Activated naive CD8-positive, alpha-beta T cell treated with anti-CD3 and anti-CD28 coated beads, Interleukin-2, amount 10 ng/mL, durations not matched to agents 7 days and 5 days (primary cell): ENCODE measurements at regions not wholly inside any gene's neighbourhood (a gene's known extent, or its start where the extent isn't known, plus 50 kb on each side); places are given as distances from the start of the nearest gene placed in this dataset.
"Not testable (repeated sequence)": the region's sequence is repeated elsewhere in the genome, so short reads cannot be mapped to it uniquely, and the experiment has no call there.

ENCODE experiments used
- ATAC-seq: fragments of 150-1000 bp; cut with Tn5 transposase; one replicate; pipeline ENCODE4 v1.10.0; 2021; ENCODE audit warnings: low read depth, moderate library complexity
- POLR2A ChIA-PET: fragments of 350-600 bp; sonication (Branson Sonifier 250); formaldehyde crosslinking; loops from one replicate; lab custom pipeline; 2021; ENCODE audit warnings: antibody characterized with exemption; lab: Charles Lee
- DNase-seq: peaks from one replicate; pipeline ENCODE4 v3.0.0; 2021
- H3K27ac Mint-ChIP-seq: one replicate; pipeline ENCODE4 v1.8.0; 2022; ENCODE audit warnings: mild to moderate bottlenecking, mixed read lengths
- H3K27me3 Mint-ChIP-seq: one replicate; pipeline ENCODE4 v1.8.0; 2022; ENCODE audit warnings: mild to moderate bottlenecking, moderate library complexity, mixed read lengths
- H3K36me3 Mint-ChIP-seq: one replicate; pipeline ENCODE4 v1.8.0; 2021; ENCODE audit warnings: mild to moderate bottlenecking, mixed read lengths
- H3K4me1 Mint-ChIP-seq: one replicate; pipeline ENCODE4 v1.8.0; 2021; ENCODE audit warnings: mixed read lengths
- H3K4me3 Mint-ChIP-seq: one replicate; pipeline ENCODE4 v1.8.0; 2022; ENCODE audit warnings: mild to moderate bottlenecking, moderate library complexity, mixed read lengths
- H3K9me3 Mint-ChIP-seq: one replicate; pipeline ENCODE4 v1.8.0; 2021; ENCODE audit warnings: mixed read lengths

DNA sequence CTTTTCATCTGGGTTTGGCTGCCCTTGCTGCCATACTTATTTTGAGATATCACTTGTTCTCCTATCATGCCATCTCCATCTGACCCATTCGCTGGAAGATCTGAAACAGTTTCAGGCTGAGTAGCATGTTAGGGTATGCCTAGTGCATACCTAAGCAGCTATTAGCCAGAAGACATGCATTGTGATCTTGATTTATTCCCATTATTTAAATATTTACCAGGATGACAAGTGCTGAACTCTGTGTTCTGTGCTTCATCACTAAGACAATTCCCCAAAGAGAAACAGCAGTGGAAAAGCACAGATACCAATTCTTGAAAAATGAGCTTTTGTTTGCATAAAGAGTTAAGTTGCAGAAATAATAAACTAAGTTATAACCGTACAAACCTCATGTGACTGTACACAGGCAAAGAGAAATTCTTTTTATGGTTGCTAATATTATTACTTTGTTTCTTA is 271.0 kb upstream of the ARSJ start:
- H3K9me3 Mint-ChIP-seq = peaks cover 8% of the 10 kb centered on the region
- no peak overlapping the region for H3K4me3 Mint-ChIP-seq
- H3K36me3 Mint-ChIP-seq = no peaks in the 10 kb centered on the region
- no peak for ATAC-seq
- DNase-seq = no peak
- no peak overlapping the region for H3K27ac Mint-ChIP-seq
- no peaks in the 10 kb centered on the region for H3K4me1 Mint-ChIP-seq
- POLR2A ChIA-PET = no interaction called here
- peaks cover 3% of the 10 kb centered on the region for H3K27me3 Mint-ChIP-seq

DNA sequence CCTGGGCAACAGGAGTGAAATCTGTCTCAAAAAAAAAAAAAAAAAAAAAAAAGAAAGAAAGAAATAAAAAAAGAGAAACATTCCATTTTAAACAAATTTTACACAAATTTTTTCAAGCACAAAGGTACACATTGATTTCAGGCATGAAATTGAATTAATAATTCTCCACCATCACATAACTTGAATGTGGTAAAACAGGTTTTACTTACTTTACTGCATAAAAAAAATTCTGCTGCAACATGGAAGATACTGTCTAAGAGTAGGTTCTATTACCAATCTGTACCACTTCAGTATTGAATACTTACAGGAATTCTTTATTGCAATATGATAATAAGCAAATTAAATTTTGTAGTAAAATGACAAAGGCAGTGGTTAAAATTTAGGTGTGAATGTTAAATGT is 271.6 kb upstream of the ARSJ start:
- H3K27me3 Mint-ChIP-seq = peaks cover 3% of the 10 kb centered on the region

DNA sequence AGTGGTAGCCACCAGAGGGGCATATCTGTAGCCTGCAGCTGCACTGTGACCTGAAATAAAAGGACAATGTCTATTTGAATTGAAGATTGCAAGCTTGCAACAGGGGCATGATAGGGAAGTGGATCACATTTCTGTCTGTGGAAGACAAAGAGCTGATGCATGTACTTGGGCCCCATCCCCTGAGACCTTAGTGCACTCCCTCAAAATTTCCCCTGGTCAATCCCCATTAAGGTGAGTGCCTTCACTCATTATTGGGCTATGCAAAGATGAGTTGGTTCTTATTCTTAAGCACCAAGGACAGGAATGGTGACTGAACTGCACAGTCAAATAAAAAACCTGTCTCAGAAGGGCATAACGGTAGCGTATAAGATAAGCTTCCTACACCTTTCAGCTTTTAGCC is 273.1 kb upstream of the ARSJ start:
- DNase-seq = no peak

More for the DNA sequence above, 271.6 kb upstream of the ARSJ start:
- Mint-ChIP-seq H3K4me3 (no peak overlapping the region), H3K4me1 (no peaks in the 10 kb centered on the region), H3K36me3 (no peaks in the 10 kb centered on the region), H3K27ac (no peak overlapping the region), H3K9me3 (peaks cover 8% of the 10 kb centered on the region)
- no peak for ATAC-seq
- no peak for DNase-seq
- POLR2A ChIA-PET = no interaction called here

DNA sequence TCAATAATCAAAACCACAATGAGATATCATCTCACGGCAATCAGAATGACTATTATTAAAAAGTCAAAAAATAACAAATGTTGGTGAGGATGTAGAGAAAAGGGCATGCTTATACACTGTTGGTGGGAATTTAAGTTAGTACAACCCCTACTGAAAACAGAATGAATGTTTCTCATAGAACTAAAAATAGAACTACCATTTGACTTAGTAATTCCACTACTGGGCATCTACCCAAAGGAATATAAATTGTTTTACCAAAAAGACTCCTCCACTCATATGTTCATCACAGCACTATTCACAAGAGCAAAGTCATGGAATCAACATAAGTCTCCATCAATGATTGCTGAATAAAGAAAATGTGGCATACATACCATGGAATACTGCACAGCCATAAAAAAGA is 278.1 kb upstream of the ARSJ start:
- Mint-ChIP-seq H3K4me3 (no peak overlapping the region), H3K4me1 (no peaks in the 10 kb centered on the region), H3K27me3 (peaks cover 3% of the 10 kb centered on the region), H3K36me3 (no peaks in the 10 kb centered on the region), H3K9me3 (peaks cover 1% of the 10 kb centered on the region), H3K27ac (no peak overlapping the region)
- DNase-seq (no peak), ATAC-seq (no peak)
- POLR2A ChIA-PET = no interaction called here

More for the DNA sequence above, 273.1 kb upstream of the ARSJ start:
- no peak for ATAC-seq
- H3K27ac Mint-ChIP-seq = no peak overlapping the region
- no peaks in the 10 kb centered on the region for H3K36me3 Mint-ChIP-seq
- H3K9me3 Mint-ChIP-seq = peaks cover 3% of the 10 kb centered on the region
- no peak overlapping the region for H3K4me3 Mint-ChIP-seq
- POLR2A ChIA-PET = no interaction called here
- H3K4me1 Mint-ChIP-seq = no peaks in the 10 kb centered on the region
- H3K27me3 Mint-ChIP-seq = peaks cover 3% of the 10 kb centered on the region

DNA sequence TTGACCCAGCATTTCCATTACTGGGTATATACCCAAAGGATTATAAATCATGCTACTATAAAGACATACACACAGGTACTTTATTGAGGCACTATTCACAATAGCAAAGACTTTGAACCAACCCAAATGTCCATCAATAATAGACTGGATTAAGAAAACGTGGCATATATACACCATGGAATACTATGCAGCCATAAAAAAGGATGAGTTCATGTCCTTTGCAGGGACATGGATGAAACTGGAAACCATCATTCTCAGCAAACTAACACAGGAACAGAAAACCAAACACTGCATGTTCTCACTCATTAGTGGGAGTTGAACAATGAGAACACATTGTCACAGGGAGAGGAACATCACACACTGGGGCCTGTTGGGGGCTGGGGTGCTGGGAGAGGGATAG is 283.0 kb upstream of the ARSJ start:
- DNase-seq, H3K27me3 Mint-ChIP-seq, ATAC-seq, H3K27ac Mint-ChIP-seq, H3K36me3 Mint-ChIP-seq, POLR2A ChIA-PET, H3K9me3 Mint-ChIP-seq, H3K4me1 Mint-ChIP-seq, H3K4me3 Mint-ChIP-seq: not testable (repeated sequence)

DNA sequence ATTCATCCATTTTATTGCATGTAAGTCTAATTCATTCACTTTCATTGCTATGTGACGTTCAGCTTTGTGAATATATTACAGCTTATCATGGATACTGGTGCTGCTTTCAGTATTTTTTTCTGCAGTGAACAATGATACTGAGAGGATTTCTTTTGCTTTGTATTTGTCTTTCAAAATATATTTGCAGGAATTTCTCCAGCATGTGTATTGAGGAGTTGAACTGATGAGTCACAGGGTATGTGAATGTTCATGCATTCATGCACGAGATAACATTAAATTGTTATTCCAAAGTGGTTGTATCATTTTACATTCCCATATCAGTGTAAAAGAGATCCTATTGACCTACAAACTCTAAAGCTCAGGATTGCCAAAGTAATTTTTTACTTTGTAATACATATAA is 283.8 kb upstream of the ARSJ start:
- no peaks in the 10 kb centered on the region for H3K27me3 Mint-ChIP-seq
- no peaks in the 10 kb centered on the region for H3K4me1 Mint-ChIP-seq
- H3K4me3 Mint-ChIP-seq = no peak overlapping the region
- H3K27ac Mint-ChIP-seq = no peak overlapping the region
- H3K36me3 Mint-ChIP-seq = no peaks in the 10 kb centered on the region
- ATAC-seq (no peak), DNase-seq (no peak)
- POLR2A ChIA-PET = no interaction called here
- H3K9me3 Mint-ChIP-seq = no peaks in the 10 kb centered on the region

DNA sequence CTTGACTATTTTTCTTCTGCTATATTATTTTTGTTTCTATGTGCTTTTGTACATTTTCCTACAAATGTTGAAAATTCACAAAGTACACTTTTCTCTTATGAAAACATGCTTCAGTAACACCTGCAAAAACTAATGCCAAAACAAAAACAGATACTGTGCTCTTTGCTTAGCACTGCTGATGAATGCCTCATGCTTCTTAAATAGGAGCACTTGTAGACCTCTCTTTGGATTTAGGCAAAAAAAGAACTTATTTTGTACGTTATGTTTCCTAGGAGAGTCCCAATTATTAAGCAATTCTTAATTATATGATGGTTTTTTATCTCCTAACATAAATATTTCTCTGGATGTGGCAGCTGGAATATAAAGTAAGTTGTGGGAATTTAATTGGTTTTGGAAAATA is 285.0 kb upstream of the ARSJ start:
- ATAC-seq (no peak), DNase-seq (no peak)
- Mint-ChIP-seq H3K9me3 (no peaks in the 10 kb centered on the region), H3K4me3 (no peak overlapping the region), H3K36me3 (no peaks in the 10 kb centered on the region), H3K27me3 (no peaks in the 10 kb centered on the region), H3K4me1 (no peaks in the 10 kb centered on the region), H3K27ac (no peak overlapping the region)
- POLR2A ChIA-PET = no interaction called here

DNA sequence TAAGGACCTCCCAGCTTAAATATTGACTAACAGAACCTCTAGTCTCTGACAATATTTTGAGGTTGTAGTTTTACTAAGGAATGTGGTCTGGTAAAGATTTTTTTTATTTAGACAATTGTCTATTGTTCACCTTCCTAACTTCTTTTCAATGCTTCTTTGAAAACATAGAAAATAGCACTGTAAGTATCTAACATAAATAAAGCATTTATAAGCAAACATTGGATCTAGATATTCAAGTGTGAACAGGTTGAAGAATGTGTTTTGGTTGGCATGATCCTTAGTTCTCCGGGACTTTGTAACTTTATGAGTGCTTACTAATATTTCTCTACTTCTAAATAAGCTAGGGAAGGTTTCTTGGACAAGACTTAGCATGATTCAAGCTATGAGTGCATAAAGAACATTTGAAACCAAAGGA is 285.4 kb upstream of the ARSJ start:
- ATAC-seq (no peak), DNase-seq (no peak)
- Mint-ChIP-seq H3K4me1 (no peaks in the 10 kb centered on the region), H3K27ac (no peak overlapping the region), H3K9me3 (no peaks in the 10 kb centered on the region), H3K4me3 (no peak overlapping the region), H3K27me3 (no peaks in the 10 kb centered on the region), H3K36me3 (no peaks in the 10 kb centered on the region)
- POLR2A ChIA-PET = no interaction called here

DNA sequence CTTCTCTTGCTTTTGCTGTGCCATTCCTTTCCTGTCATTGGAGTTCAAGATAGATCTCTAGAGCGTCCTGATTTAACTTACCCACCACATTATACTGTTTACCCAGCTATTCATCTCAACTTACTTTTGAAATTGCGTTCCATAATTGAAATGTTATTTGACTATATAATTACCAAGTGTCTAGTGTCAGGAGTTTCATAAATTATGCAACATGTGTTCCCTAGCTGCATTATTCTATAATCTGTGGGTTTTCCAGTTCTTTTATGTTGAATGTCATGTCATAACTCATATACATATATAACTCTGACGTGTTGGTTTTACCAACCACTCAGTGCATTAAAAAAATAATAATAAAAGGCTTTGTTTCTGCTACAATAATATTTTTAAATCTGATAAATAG is 285.9 kb upstream of the ARSJ start:
- Mint-ChIP-seq H3K27me3 (no peaks in the 10 kb centered on the region), H3K4me1 (no peaks in the 10 kb centered on the region), H3K36me3 (no peaks in the 10 kb centered on the region), H3K9me3 (no peaks in the 10 kb centered on the region), H3K27ac (no peak overlapping the region), H3K4me3 (no peak overlapping the region)
- POLR2A ChIA-PET = no interaction called here
- DNase-seq = no peak
- ATAC-seq = no peak

DNA sequence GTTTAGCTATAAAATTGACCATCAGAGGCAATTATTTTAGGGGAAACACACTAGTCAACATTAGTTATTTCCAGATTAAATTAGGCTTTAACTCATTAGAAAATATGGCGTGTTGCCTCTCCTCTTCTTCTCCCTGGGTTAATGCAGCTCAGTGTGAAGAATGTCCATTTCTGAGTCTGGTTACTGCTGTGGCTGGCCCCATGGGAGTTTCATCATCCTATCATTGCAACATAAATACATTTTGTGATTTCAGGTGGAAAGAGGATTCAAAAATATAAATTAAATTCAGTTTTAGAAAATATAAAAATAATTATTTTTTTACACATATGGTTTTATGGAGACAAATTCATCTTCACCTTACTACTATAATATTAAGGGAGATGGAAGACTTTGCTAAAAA is 288.5 kb upstream of the ARSJ start:
- no peak overlapping the region for H3K4me3 Mint-ChIP-seq
- POLR2A ChIA-PET = no interaction called here
- H3K27ac Mint-ChIP-seq = no peak overlapping the region
- H3K4me1 Mint-ChIP-seq = no peaks in the 10 kb centered on the region
- H3K27me3 Mint-ChIP-seq = no peaks in the 10 kb centered on the region
- H3K36me3 Mint-ChIP-seq = no peaks in the 10 kb centered on the region
- no peaks in the 10 kb centered on the region for H3K9me3 Mint-ChIP-seq
- ATAC-seq (no peak), DNase-seq (no peak)

DNA sequence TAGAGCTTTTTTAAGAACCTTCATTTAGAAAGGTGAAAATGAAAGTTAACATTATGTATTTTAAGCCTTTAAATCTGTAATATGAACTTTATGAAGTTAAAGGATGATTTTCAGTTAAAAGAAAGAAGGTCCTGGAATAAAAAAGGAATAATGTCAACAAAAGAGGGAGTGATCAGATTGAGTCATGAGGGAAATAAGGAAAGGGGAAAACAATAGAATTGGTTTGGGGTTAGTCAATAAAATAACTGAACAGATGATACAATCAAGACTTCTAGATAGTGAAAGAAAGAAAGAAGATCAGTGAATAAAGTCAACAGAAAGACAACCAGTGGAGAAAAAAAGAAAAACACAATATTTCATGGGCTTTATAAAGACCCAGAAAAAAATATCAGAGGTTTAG is 291.6 kb upstream of the ARSJ start:
- no peaks in the 10 kb centered on the region for H3K36me3 Mint-ChIP-seq
- POLR2A ChIA-PET = no interaction called here

DNA sequence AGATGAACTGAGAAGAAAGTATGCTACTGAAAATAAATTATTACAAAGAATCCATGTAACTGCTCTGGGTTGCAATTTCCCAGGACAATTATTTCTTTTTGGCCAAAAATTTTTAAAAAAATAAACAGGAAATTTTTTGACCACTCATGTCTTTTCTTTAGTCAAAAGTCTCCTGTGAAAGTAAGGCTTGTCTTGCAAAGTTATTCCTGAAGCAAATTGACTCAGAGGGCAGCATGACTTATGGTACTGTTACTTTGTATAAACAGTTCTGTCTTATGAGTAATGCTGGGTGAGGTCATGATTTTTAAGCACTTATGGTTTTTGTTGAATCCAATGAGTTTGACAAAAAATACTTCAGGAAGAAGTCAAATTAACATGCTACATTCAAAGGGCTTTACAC is 292.8 kb upstream of the ARSJ start:
- Mint-ChIP-seq H3K4me3 (no peak overlapping the region), H3K27ac (no peak overlapping the region), H3K4me1 (no peaks in the 10 kb centered on the region), H3K9me3 (no peaks in the 10 kb centered on the region), H3K36me3 (no peaks in the 10 kb centered on the region), H3K27me3 (no peaks in the 10 kb centered on the region)
- DNase-seq = no peak
- POLR2A ChIA-PET = no interaction called here
- ATAC-seq = no peak

More for the DNA sequence above, 291.6 kb upstream of the ARSJ start:
- DNase-seq (no peak), ATAC-seq (no peak)
- Mint-ChIP-seq H3K9me3 (no peaks in the 10 kb centered on the region), H3K4me1 (no peaks in the 10 kb centered on the region), H3K27me3 (no peaks in the 10 kb centered on the region), H3K27ac (no peak overlapping the region), H3K4me3 (no peak overlapping the region)

DNA sequence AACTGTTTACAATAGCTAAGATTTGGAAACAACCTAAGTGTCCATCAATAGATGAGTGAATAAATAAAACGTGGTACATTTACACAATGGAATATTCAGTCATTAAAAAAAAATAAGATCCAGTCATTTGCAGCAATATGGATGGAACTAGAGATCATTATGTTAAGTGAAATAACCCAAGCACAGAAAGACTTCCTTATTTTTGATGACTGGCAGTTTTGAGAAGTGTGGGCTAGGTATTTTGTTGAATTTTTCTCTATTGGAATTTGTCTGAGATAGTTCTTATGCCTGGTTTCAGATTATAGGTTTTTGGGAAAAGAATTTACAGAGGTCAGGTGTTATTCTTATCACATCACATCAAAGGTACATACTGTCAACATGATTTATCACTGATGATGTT is 293.8 kb upstream of the ARSJ start:
- ATAC-seq = no peak

DNA sequence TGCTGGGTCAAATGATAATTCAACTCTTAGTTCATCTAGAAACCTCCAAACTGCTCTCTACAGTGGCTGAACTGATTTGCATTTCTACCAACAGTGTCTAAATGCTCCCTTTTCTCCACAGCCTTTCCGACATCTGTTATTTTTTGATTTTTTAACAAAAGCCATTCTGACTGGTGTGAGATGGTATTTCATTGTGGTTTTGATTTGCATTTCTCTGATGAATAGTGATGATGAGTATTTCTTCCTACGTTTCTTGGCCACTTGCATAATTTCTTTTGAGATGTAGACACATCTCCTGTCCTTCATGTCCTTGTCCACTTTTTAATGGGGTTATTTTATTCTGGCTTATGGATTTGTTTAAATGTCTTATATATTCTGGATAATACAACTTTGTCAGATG is 298.2 kb upstream of the ARSJ start:
- no peak for DNase-seq
- Mint-ChIP-seq H3K4me3 (no peak overlapping the region), H3K4me1 (no peaks in the 10 kb centered on the region), H3K9me3 (no peaks in the 10 kb centered on the region), H3K27me3 (no peaks in the 10 kb centered on the region), H3K27ac (no peak overlapping the region), H3K36me3 (no peaks in the 10 kb centered on the region)
- POLR2A ChIA-PET = no interaction called here
- no peak for ATAC-seq

More for the DNA sequence above, 293.8 kb upstream of the ARSJ start:
- Mint-ChIP-seq H3K27ac (no peak overlapping the region), H3K9me3 (no peaks in the 10 kb centered on the region), H3K27me3 (no peaks in the 10 kb centered on the region), H3K4me1 (no peaks in the 10 kb centered on the region), H3K36me3 (no peaks in the 10 kb centered on the region), H3K4me3 (no peak overlapping the region)
- POLR2A ChIA-PET = no interaction called here
- no peak for DNase-seq

DNA sequence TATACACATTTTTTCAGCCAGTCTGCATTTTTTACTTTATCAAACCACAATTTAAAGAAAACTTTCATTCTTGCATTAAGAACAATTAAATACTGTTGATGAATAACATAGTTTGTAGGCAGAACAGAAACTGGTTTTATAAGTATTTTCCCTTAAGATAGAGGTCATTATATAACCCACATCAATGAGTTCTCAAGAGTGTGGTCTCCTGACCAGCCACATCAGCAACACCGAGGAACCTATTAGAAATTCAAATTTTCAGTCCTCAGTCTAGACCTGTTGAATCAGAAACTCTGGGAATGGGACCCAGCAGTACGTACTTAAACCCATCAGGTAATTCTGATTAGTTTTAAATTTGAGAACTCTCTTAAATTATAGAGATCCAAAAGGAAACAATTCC is 299.6 kb upstream of the ARSJ start:
- POLR2A ChIA-PET = no interaction called here
- H3K36me3 Mint-ChIP-seq = no peaks in the 10 kb centered on the region

More for the DNA sequence above, 299.6 kb upstream of the ARSJ start:
- no peaks in the 10 kb centered on the region for H3K4me1 Mint-ChIP-seq
- no peak overlapping the region for H3K27ac Mint-ChIP-seq
- H3K4me3 Mint-ChIP-seq = no peak overlapping the region
- DNase-seq (no peak), ATAC-seq (no peak)
- H3K27me3 Mint-ChIP-seq = no peaks in the 10 kb centered on the region
- H3K9me3 Mint-ChIP-seq = no peaks in the 10 kb centered on the region
